SK-N-SH (cell line): ENCODE measurements at regions not wholly inside any gene's neighbourhood (a gene's known extent, or its start where the extent isn't known, plus 50 kb on each side); places are given as distances from the start of the nearest gene placed in this dataset.

ENCODE experiments used
- CTCF ChIA-PET: fragments of 300-600, 350-600 bp; formaldehyde crosslinking; extraction: SDS; loops from one replicate; lab custom pipeline; 2021; lab: Yijun Ruan, JAX
- POLR2A ChIA-PET: fragments of 350-600 bp; sonication (Branson Sonifier 250); formaldehyde crosslinking; extraction: SDS; loops from one replicate; lab custom pipeline; 2020; ENCODE audit warnings: antibody characterized with exemption, inconsistent platforms; lab: Yijun Ruan, JAX
- DNase-seq: peaks from one replicate; pipeline ENCODE4 v3.0.0; 2012
- H2AFZ ChIP-seq: fragments of 200-600 bp; sonication (generic); 2 replicates; pipeline ENCODE4 v1.8.1; 2016; ENCODE audit warnings: antibody characterized with exemption, mild to moderate bottlenecking, low read depth
- H3F3A ChIP-seq: fragments of 200-600 bp; sonication (generic); replicated peaks from 2 replicates; pipeline ENCODE3; 2016; ENCODE audit warnings: antibody characterized with exemption, mild to moderate bottlenecking; ENCODE audit not compliant: insufficient read depth
- H3K27ac ChIP-seq, 2 experiments: fragments of 200-500 bp in 1 of 2; fragments of 200-600 bp in 1 of 2; sonication (Bioruptor generic) in 1 of 2; sonication (generic), shearing (Covaris generic) in 1 of 2; 2 replicates each; pipeline versions ENCODE4 v1.5.1 to v1.6.1; 2014 to 2016; ENCODE audit warnings: low read depth in 2 of 2, inconsistent platforms in 1 of 2, low read length in 1 of 2, mild to moderate bottlenecking in 1 of 2, mixed read lengths in 1 of 2
- H3K27me3 ChIP-seq: fragments of 200-600 bp; sonication (generic), shearing (Covaris generic); 2 replicates; pipeline ENCODE4 v1.6.1; 2016; ENCODE audit warnings: mixed run types; ENCODE audit not compliant: insufficient read depth
- H3K36me3 ChIP-seq, 2 experiments: fragments of 200-500 bp in 1 of 2; fragments of 200-600 bp in 1 of 2; sonication (Bioruptor generic) in 1 of 2; sonication (generic) in 1 of 2; replicated peaks in 1 of 2; 2 replicates each; pipeline versions ENCODE3 to v1.5.1; 2014 to 2016; ENCODE audit warnings: low read length in 1 of 2, mild to moderate bottlenecking in 1 of 2; ENCODE audit not compliant: insufficient read depth in 2 of 2, control insufficient read depth in 1 of 2
- H3K4me1 ChIP-seq, 2 experiments: fragments of 200-500 bp in 1 of 2; fragments of 200-600 bp in 1 of 2; sonication (Bioruptor generic) in 1 of 2; sonication (generic), shearing (Covaris generic) in 1 of 2; 2 replicates each; pipeline versions ENCODE4 v1.5.1 to v1.6.1; 2014 to 2016; ENCODE audit warnings: low read depth in 1 of 2, low read length in 1 of 2, mixed run types in 1 of 2; ENCODE audit not compliant: insufficient read depth in 2 of 2, control insufficient read depth in 1 of 2
- H3K4me2 ChIP-seq: fragments of 200-600 bp; sonication (generic), shearing (Covaris generic); 2 replicates; pipeline ENCODE4 v1.6.1; 2017; ENCODE audit warnings: mixed run types
- H3K4me3 ChIP-seq, 2 experiments: fragments of 200-500 bp in 1 of 2; fragments of 200-600 bp in 1 of 2; sonication (Bioruptor generic) in 1 of 2; sonication (generic), shearing (Covaris generic) in 1 of 2; 2 replicates each; pipeline versions ENCODE4 v1.5.1 to v1.8.1; 2014 to 2016; ENCODE audit warnings: low read depth in 2 of 2, inconsistent platforms in 1 of 2, low read length in 1 of 2, mild to moderate bottlenecking in 1 of 2, mixed read lengths in 1 of 2, moderate library complexity in 1 of 2
- H3K79me2 ChIP-seq: fragments of 200-600 bp; sonication (generic); 2 replicates; pipeline ENCODE4 v1.8.1; 2017; ENCODE audit warnings: mild to moderate bottlenecking; ENCODE audit not compliant: insufficient read depth
- H3K9ac ChIP-seq: fragments of 200-600 bp; sonication (generic); 2 replicates; pipeline ENCODE4 v1.6.1; 2017; ENCODE audit warnings: mixed run types
- H3K9me2 ChIP-seq: fragments of 200-600 bp; sonication (generic); 2 replicates; pipeline ENCODE4 v1.6.1; 2017; ENCODE audit warnings: mixed run types
- H3K9me3 ChIP-seq: fragments of 200-600 bp; sonication (generic); 2 replicates; pipeline ENCODE4 v1.6.1; 2017; ENCODE audit warnings: mixed run types, mild to moderate bottlenecking, moderate library complexity
- H4K20me1 ChIP-seq: fragments of 200-600 bp; sonication (generic); 2 replicates; pipeline ENCODE4 v1.6.1; 2017; ENCODE audit warnings: mild to moderate bottlenecking, mixed run types; ENCODE audit not compliant: insufficient read depth
- CHD2 ChIP-seq: fragments of 150-350 bp; IDR thresholded peaks from 2 replicates; pipeline ENCODE4 v1.6.1; 2018; ENCODE audit warnings: low read length; ENCODE audit not compliant: partially characterized antibody
- ELF1 ChIP-seq: IDR thresholded peaks from 2 replicates; pipeline ENCODE4 v1.4.0; 2012
- EZH2phosphoT487 ChIP-seq: fragments of 200-600 bp; sonication (generic); IDR thresholded peaks from 2 replicates; pipeline ENCODE4 v1.6.1; 2017; ENCODE audit warnings: low read depth, mixed run types, mild to moderate bottlenecking, antibody characterized with exemption, moderate library complexity, borderline replicate concordance
- FOSL2 ChIP-seq: IDR thresholded peaks from 2 replicates; pipeline ENCODE4 v1.4.0; 2012; ENCODE audit warnings: low read depth, mild to moderate bottlenecking, moderate library complexity, borderline replicate concordance
- FOXJ3 ChIP-seq: sonication (generic); formaldehyde crosslinking; IDR thresholded peaks from 2 replicates; pipeline ENCODE4 v1.5.1; 2020; ENCODE audit warnings: mild to moderate bottlenecking, missing genetic modification reagents
- FOXM1 ChIP-seq: IDR thresholded peaks from 2 replicates; pipeline ENCODE4 v1.4.0; 2012; ENCODE audit warnings: low read depth, mild to moderate bottlenecking
- GABPA ChIP-seq: IDR thresholded peaks from 2 replicates; pipeline ENCODE4 v1.4.0; 2012; ENCODE audit warnings: low read depth, mild to moderate bottlenecking
- JUND ChIP-seq: IDR thresholded peaks from 2 replicates; pipeline ENCODE4 v1.4.0; 2012
- MEF2A ChIP-seq: IDR thresholded peaks from 2 replicates; pipeline ENCODE4 v1.4.0; 2012; ENCODE audit warnings: low read depth, borderline replicate concordance
- MXI1 ChIP-seq: IDR thresholded peaks from 2 replicates; pipeline ENCODE4 v1.6.1; 2012; ENCODE audit warnings: mild to moderate bottlenecking, low read depth, low read length, improper control_type of control experiment
- PBX3 ChIP-seq: IDR thresholded peaks from 2 replicates; pipeline ENCODE4; 2012
- RCOR1 ChIP-seq: fragments of 150-350 bp; IDR thresholded peaks from 2 replicates; pipeline ENCODE4 v1.6.1; 2017; ENCODE audit warnings: antibody characterized with exemption, low read length
- RXRA ChIP-seq: IDR thresholded peaks from 2 replicates; pipeline ENCODE4 v1.4.0; 2012; ENCODE audit warnings: low read depth, mild to moderate bottlenecking, borderline replicate concordance
- SIN3A ChIP-seq: IDR thresholded peaks from 2 replicates; pipeline ENCODE4 v1.6.1; 2012; ENCODE audit warnings: low read depth, mild to moderate bottlenecking, low read length, moderate library complexity, borderline replicate concordance
- SMC3 ChIP-seq: IDR thresholded peaks from 2 replicates; pipeline ENCODE4 v1.6.1; 2012; ENCODE audit warnings: low read depth, low read length, improper control_type of control experiment
- TEAD4 ChIP-seq: IDR thresholded peaks from 2 replicates; pipeline ENCODE4 v1.4.0; 2012; ENCODE audit warnings: mild to moderate bottlenecking, borderline replicate concordance; ENCODE audit not compliant: insufficient read depth
- YY1 ChIP-seq: IDR thresholded peaks from 2 replicates; pipeline ENCODE4 v1.4.0; 2012; ENCODE audit warnings: low read depth, mild to moderate bottlenecking
- ZBTB33 ChIP-seq: IDR thresholded peaks from 2 replicates; pipeline ENCODE4 v1.4.0; 2012; ENCODE audit warnings: low read depth, borderline replicate concordance
- WGBS: methylation state at CpG from one replicate; pipeline ENCODE4 v1.1.6; 2017; ENCODE audit warnings: low lambda C conversion rate; 5-methylcytosine and 5-hydroxymethylcytosine counted together

- H4K20me1 ChIP-seq: no peaks in the 10 kb centered on the region
- no peak overlapping the region for H2AFZ ChIP-seq
- H3K4me2 ChIP-seq: no peak overlapping the region
- no peak for TF ChIP-seq EZH2phosphoT487
- no peak for TF ChIP-seq GABPA
- TF ChIP-seq RCOR1: no peak
- no peak for TF ChIP-seq SIN3A
- TF ChIP-seq JUND: no peak
- TF ChIP-seq, all 33 proteins: peak for 0
- Histone ChIP-seq H3K27me3 (no peaks in the 10 kb centered on the region), H3F3A (no peaks in the 10 kb centered on the region), H3K4me3 (no peak overlapping the region), H3K9ac (no peak overlapping the region), H3K36me3 (no peaks in the 10 kb centered on the region), H3K79me2 (no peaks in the 10 kb centered on the region), H3K9me3 (peaks cover 3% of the 10 kb centered on the region; the same call in 1 of the 2 replicates), H3K27ac (no peak overlapping the region), H3K4me1 (no peaks in the 10 kb centered on the region), H3K9me2 (no peaks in the 10 kb centered on the region)
- CTCF ChIA-PET: no interaction called here
- POLR2A ChIA-PET: no interaction called here
- DNase-seq: no peak
These were observed 750.2 kb upstream of the ARRDC4 start for GRCh38 chr15:97210277-97210676.

- CTCF ChIA-PET: no interaction called here
- Histone ChIP-seq H2AFZ (no peak overlapping the region), H3K36me3 (no peaks in the 10 kb centered on the region), H3K27me3 (no peaks in the 10 kb centered on the region), H3F3A (no peaks in the 10 kb centered on the region), H3K27ac (no peak overlapping the region), H3K9me2 (no peaks in the 10 kb centered on the region)
- POLR2A ChIA-PET: no interaction called here
- TF ChIP-seq MEF2A (no peak), FOSL2 (no peak), CHD2 (no peak)
- TF ChIP-seq, all 33 proteins: peak for 0
- Histone ChIP-seq H3K79me2 (no peaks in the 10 kb centered on the region), H3K4me2 (no peak overlapping the region), H4K20me1 (no peaks in the 10 kb centered on the region), H3K4me1 (no peaks in the 10 kb centered on the region), H3K4me3 (no peak overlapping the region), H3K9ac (no peak overlapping the region), H3K9me3 (no peaks in the 10 kb centered on the region)
- DNase-seq: no peak
These were observed 744.9 kb upstream of the ARRDC4 start for GRCh38 chr15:97215629-97216028.

DNA sequence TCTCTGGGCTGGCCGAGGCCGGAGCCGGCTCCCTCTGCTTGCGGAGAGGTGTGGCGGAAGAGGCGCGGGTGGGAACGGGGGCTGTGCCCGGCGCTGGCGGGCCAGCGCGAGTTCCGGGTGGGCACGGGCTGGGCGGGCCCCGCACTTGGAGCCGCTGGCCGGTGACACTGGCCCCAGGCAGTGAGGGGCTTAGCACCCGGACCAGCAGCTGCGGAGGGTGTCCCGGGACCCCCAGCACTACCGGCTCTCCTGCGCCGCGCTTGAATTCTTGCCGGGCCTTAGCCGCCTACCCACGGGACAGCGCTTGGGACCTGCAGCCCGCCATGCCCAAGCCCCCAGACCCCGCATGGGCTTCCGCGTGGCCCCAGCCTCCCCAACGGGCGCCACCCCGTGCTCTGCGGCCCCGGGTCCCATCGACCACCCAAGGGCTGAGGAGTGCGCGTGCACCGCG is 736.3 kb upstream of the ARRDC4 start:
- no peak for DNase-seq
- no peak overlapping the region for H3K4me3 ChIP-seq
- H3K4me1 ChIP-seq: no peaks in the 10 kb centered on the region
- no peak overlapping the region for H3K4me2 ChIP-seq
- H3K27ac ChIP-seq: no peak overlapping the region
- ChIA-PET CTCF (interaction anchor here (1.6 kb wide), 1 partner anchor 10 kb away, joined by 5 read pairs; no protein-coding TSS in a partner anchor), POLR2A (no interaction called here)
- no peaks in the 10 kb centered on the region for H3K9me3 ChIP-seq
- 53% methylated on average over 11 of the region's 44 CpGs for WGBS
- H3K9me2 ChIP-seq: no peaks in the 10 kb centered on the region
- H3K27me3 ChIP-seq: no peaks in the 10 kb centered on the region
- H4K20me1 ChIP-seq: no peaks in the 10 kb centered on the region
- no peaks in the 10 kb centered on the region for H3F3A ChIP-seq
- no peaks in the 10 kb centered on the region for H3K79me2 ChIP-seq
- no peak overlapping the region for H3K9ac ChIP-seq
- no peak overlapping the region for H2AFZ ChIP-seq
- TF ChIP-seq PBX3 (no peak), SMC3 (no peak), ZBTB33 (no peak), FOXJ3 (CRISPR knock-in tag) (no peak), ELF1 (no peak), FOXM1 (no peak), YY1 (no peak), TEAD4 (no peak), MXI1 (no peak), RXRA (no peak), MEF2A (no peak)
- TF ChIP-seq, all 33 proteins: peak for 0
- no peaks in the 10 kb centered on the region for H3K36me3 ChIP-seq
